Activated CD4-positive, alpha-beta T cell treated with anti-CD3 and anti-CD28 coated beads, Interleukin-2, amount 50 U/mL, for 16 hours (primary cell): ENCODE measurements at regions not wholly inside any gene's neighbourhood (a gene's known extent, or its start where the extent isn't known, plus 50 kb on each side); places are given as distances from the start of the nearest gene placed in this dataset.
"Not testable (repeated sequence)": the region's sequence is repeated elsewhere in the genome, so short reads cannot be mapped to it uniquely, and the experiment has no call there.

Experiments
- DNase-seq: peaks from one replicate; pipeline ENCODE4 v3.0.0-alpha.2; 2020

- no peak for DNase-seq
These were observed 355.4 kb upstream of the SOX9 start for GRCh38 chr17:71765437-71765836.

GRCh38 chr17:71769850-71770249 is 351.0 kb upstream of the SOX9 start:
- DNase-seq, result no peak

- DNase-seq, result no peak
These were observed 343.7 kb upstream of the SOX9 start for GRCh38 chr17:71777048-71777640.

- DNase-seq, result no peak
These were observed 341.3 kb upstream of the SOX9 start for GRCh38 chr17:71779482-71779881.

- DNase-seq, result no peak
These were observed 340.2 kb upstream of the SOX9 start for GRCh38 chr17:71780596-71780995.

- DNase-seq, result not testable (repeated sequence)
These were observed 338.8 kb upstream of the SOX9 start for GRCh38 chr17:71782021-71782420.

- no peak for DNase-seq
These were observed 330.0 kb upstream of the SOX9 start for GRCh38 chr17:71790791-71791190.

- no peak for DNase-seq
These were observed 329.5 kb upstream of the SOX9 start for GRCh38 chr17:71791311-71791710.

GRCh38 chr17:71792966-71793365 is 327.9 kb upstream of the SOX9 start:
- no peak for DNase-seq

- DNase-seq, result no peak
These were observed 327.3 kb upstream of the SOX9 start for GRCh38 chr17:71793518-71793917.

- DNase-seq, result no peak
These were observed 322.1 kb upstream of the SOX9 start for GRCh38 chr17:71798701-71799100.

- DNase-seq, result no peak
These were observed 321.2 kb upstream of the SOX9 start for GRCh38 chr17:71799657-71800056.

- no peak for DNase-seq
These were observed 319.5 kb upstream of the SOX9 start for GRCh38 chr17:71801301-71801700.

- DNase-seq, result no peak
These were observed 318.2 kb upstream of the SOX9 start for GRCh38 chr17:71802663-71803062.

GRCh38 chr17:71803656-71804284 is 317.1 kb upstream of the SOX9 start:
- DNase-seq, result no peak

GRCh38 chr17:71809537-71809936 is 311.3 kb upstream of the SOX9 start:
- no peak for DNase-seq

GRCh38 chr17:71813861-71814260 is 307.0 kb upstream of the SOX9 start:
- DNase-seq, result not testable (repeated sequence)

- DNase-seq, result no peak
These were observed 299.3 kb upstream of the SOX9 start for GRCh38 chr17:71821511-71821910.

GRCh38 chr17:71824671-71825070 is 296.1 kb upstream of the SOX9 start:
- no peak for DNase-seq

- no peak for DNase-seq
These were observed 295.1 kb upstream of the SOX9 start for GRCh38 chr17:71825687-71826086.

- no peak for DNase-seq
These were observed 292.6 kb upstream of the SOX9 start for GRCh38 chr17:71828182-71828596.

GRCh38 chr17:71830866-71831265 is 290.0 kb upstream of the SOX9 start:
- no peak for DNase-seq

- DNase-seq, result no peak
These were observed 277.8 kb upstream of the SOX9 start for GRCh38 chr17:71842986-71843385.

- no peak for DNase-seq
These were observed 275.5 kb upstream of the SOX9 start for GRCh38 chr17:71845337-71845736.

- no peak for DNase-seq
These were observed 274.2 kb upstream of the SOX9 start for GRCh38 chr17:71846561-71847110.
